ENCODE measurements at regions not wholly inside any gene's neighbourhood (a gene's known extent, or its start where the extent isn't known, plus 50 kb on each side); places are given as distances from the start of the nearest gene placed in this dataset.
"Not testable (repeated sequence)": the region's sequence is repeated elsewhere in the genome, so short reads cannot be mapped to it uniquely, and the experiment has no call there.

DNA sequence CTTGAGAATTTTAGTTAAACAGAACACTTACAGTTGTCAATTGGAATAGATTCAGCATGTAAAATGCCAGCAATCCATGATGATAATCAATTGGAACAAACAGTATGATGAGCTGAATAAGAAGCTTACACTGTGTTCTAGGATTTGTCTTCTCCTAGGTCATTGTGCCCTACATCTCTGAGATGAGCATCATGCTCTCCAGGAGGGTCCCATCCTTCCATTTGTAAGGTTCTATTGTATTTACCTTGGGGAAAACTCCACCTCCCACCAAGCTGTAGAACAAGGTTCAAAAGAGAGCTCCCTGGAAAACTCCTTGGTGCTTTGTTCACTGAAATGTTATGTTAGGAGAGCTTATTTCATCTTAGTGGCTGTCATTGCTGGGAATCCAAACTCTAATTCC lies 60.8 kb downstream of the OR2B2 start:
- no peak overlapping the region for H3K4me3 ChIP-seq (replicated peaks in 1 of 3; ENCODE audit: insufficient read depth in 1 of 3, low read depth in 1 of 3, low read length in 3 of 3)
- H3K79me2 ChIP-seq (ENCODE audit: control insufficient read depth, insufficient read depth, low read length), result no peaks in the 10 kb centered on the region
- ChIA-PET POLR2A (interaction anchor here (0.8 kb wide), 1 partner anchor 43 kb away, joined by 3 read pairs; no protein-coding TSS in a partner anchor), CTCF (interaction anchor here (1.4 to 2.3 kb wide), 2 partner anchors 14 to 16 kb away, joined by 3 to 10 read pairs; a partner anchor contains a TSS)
- no TSS peak for BruUV-seq (replicated peaks)
- no peak overlapping the region for H2AFZ ChIP-seq (ENCODE audit: low read depth, low read length)
- no peak overlapping the region for H3K9ac ChIP-seq (replicated peaks; ENCODE audit: extremely low read depth, insufficient read depth, low read length)
- H3K27ac ChIP-seq (ENCODE audit: insufficient read depth, low read depth, low read length), result no peak overlapping the region
- no peak overlapping the region for H3K4me2 ChIP-seq (ENCODE audit: insufficient read depth, low read length)
- no peaks in the 10 kb centered on the region for H3K9me1 ChIP-seq (replicated peaks; ENCODE audit: control insufficient read depth, extremely low read depth, insufficient read depth, low read length)
- dilution Hi-C loops (cut with MboI; ENCODE audit: extremely low pct_ligation_motif_present, low sequenced_read_pairs), result no loop called here
- TF ChIP-seq FOS (IDR thresholded peaks at IDR 0.05; ENCODE audit: borderline replicate concordance, insufficient read depth, low read length) (no peak), GATA2 (IDR thresholded peaks at IDR 0.05; ENCODE audit: insufficient read depth, insufficient read length, low read depth, low read length) (no peak), POLR2AphosphoS5 (IDR thresholded peaks at IDR 0.05; ENCODE audit: insufficient read depth, low read depth, low read length) (no peak), JUN (IDR thresholded peaks at IDR 0.05; ENCODE audit: borderline replicate concordance, insufficient read depth, insufficient read length, low read depth) (no peak), MYC (IDR thresholded peaks at IDR 0.05; ENCODE audit: low read depth, low read length) (no peak), POLR2A (IDR thresholded peaks at IDR 0.05; ENCODE audit: low read depth, low read length) (no peak), EZH2 (IDR thresholded peaks at IDR 0.05; ENCODE audit: borderline replicate concordance, low read depth, low read length, severe bottlenecking) (no peak)
- TF ChIP-seq, protein P1, sequence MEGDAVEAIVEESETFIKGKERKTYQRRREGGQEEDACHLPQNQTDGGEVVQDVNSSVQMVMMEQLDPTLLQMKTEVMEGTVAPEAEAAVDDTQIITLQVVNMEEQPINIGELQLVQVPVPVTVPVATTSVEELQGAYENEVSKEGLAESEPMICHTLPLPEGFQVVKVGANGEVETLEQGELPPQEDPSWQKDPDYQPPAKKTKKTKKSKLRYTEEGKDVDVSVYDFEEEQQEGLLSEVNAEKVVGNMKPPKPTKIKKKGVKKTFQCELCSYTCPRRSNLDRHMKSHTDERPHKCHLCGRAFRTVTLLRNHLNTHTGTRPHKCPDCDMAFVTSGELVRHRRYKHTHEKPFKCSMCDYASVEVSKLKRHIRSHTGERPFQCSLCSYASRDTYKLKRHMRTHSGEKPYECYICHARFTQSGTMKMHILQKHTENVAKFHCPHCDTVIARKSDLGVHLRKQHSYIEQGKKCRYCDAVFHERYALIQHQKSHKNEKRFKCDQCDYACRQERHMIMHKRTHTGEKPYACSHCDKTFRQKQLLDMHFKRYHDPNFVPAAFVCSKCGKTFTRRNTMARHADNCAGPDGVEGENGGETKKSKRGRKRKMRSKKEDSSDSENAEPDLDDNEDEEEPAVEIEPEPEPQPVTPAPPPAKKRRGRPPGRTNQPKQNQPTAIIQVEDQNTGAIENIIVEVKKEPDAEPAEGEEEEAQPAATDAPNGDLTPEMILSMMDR (IDR thresholded peaks at IDR 0.05; ENCODE audit: extremely low read depth in 1 of 2, insufficient read depth in 1 of 2, low read depth in 1 of 2, low read length in 2 of 2), result no peak
- TF ChIP-seq, protein P2, sequence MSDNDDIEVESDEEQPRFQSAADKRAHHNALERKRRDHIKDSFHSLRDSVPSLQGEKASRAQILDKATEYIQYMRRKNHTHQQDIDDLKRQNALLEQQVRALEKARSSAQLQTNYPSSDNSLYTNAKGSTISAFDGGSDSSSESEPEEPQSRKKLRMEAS (IDR thresholded peaks at IDR 0.05; ENCODE audit: insufficient read depth, insufficient read length), result no peak
- H4K20me1 ChIP-seq (replicated peaks; ENCODE audit: control insufficient read depth, extremely low read depth, insufficient read depth, low read length), result no peaks in the 10 kb centered on the region
- no peaks in the 10 kb centered on the region for H3K4me1 ChIP-seq (ENCODE audit: control insufficient read depth, extremely low read depth, insufficient read depth, low read length)
- H3K27me3 ChIP-seq (ENCODE audit: control insufficient read depth in 2 of 2, insufficient read depth in 2 of 2, low read length in 2 of 2), result peaks cover 17 to 18% of the 10 kb centered on the region in 2 experiments
- H3K36me3 ChIP-seq (ENCODE audit: control insufficient read depth in 2 of 2, extremely low read depth in 1 of 2, insufficient read depth in 2 of 2, low read length in 2 of 2), result no peaks in the 10 kb centered on the region
- FAIRE-seq (no peak), DNase-seq (ENCODE audit: low read depth, low spot score) (no peak)
- H3K9me3 ChIP-seq (replicated peaks; ENCODE audit: control insufficient read depth, insufficient read depth, low read length), result no peaks in the 10 kb centered on the region
- intact Hi-C loops (cut with micrococcal nuclease), result loop anchor here (1.0 kb wide), 1 partner anchor 10 kb away; no protein-coding TSS in a partner anchor

DNA sequence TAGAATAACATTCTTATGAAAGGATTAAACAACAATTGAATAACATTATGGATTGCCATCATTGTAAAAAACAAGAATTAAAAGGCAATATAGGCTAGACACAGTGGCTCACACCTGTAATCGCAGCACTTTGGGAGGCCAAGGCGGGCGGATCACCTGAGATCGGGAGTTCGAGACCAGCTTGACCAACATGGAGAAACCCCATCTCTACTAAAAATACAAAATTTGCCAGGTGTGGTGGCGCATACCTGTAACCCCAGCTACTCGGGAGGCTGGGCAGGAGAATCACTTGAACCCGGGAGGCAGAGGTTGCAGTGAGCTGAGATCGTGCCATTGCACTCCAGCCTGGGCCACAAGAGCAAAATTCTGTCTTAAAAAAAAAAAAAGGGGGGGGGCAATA lies 63.2 kb downstream of the OR2B2 start:
- H3K79me2 ChIP-seq (ENCODE audit: control insufficient read depth, insufficient read depth, low read length); BruUV-seq (replicated peaks): not testable (repeated sequence)

More for the DNA sequence above, 63.2 kb downstream of the OR2B2 start:
- POLR2A ChIA-PET, result interaction anchor here (0.6 to 0.7 kb wide), 2 partner anchors 17 to 1431 kb away, joined by 4 to 8 read pairs; no protein-coding TSS in a partner anchor
- FAIRE-seq; H3K9me3 ChIP-seq (replicated peaks; ENCODE audit: control insufficient read depth, insufficient read depth, low read length); H3K9ac ChIP-seq (replicated peaks; ENCODE audit: extremely low read depth, insufficient read depth, low read length); H3K36me3 ChIP-seq (ENCODE audit: control insufficient read depth in 2 of 2, extremely low read depth in 1 of 2, insufficient read depth in 2 of 2, low read length in 2 of 2); H3K4me1 ChIP-seq (ENCODE audit: control insufficient read depth, extremely low read depth, insufficient read depth, low read length); H2AFZ ChIP-seq (ENCODE audit: low read depth, low read length); H3K4me2 ChIP-seq (ENCODE audit: insufficient read depth, low read length); dilution Hi-C loops (cut with MboI; ENCODE audit: extremely low pct_ligation_motif_present, low sequenced_read_pairs); CTCF ChIA-PET; H3K27ac ChIP-seq (ENCODE audit: insufficient read depth, low read depth, low read length); H3K9me1 ChIP-seq (replicated peaks; ENCODE audit: control insufficient read depth, extremely low read depth, insufficient read depth, low read length); intact Hi-C loops (cut with micrococcal nuclease); H3K4me3 ChIP-seq (replicated peaks in 1 of 3; ENCODE audit: insufficient read depth in 1 of 3, low read depth in 1 of 3, low read length in 3 of 3); H4K20me1 ChIP-seq (replicated peaks; ENCODE audit: control insufficient read depth, extremely low read depth, insufficient read depth, low read length); DNase-seq (ENCODE audit: low read depth, low spot score): not testable (repeated sequence)
- peaks cover 18 to 19% of the 10 kb centered on the region in 2 experiments for H3K27me3 ChIP-seq (ENCODE audit: control insufficient read depth in 2 of 2, insufficient read depth in 2 of 2, low read length in 2 of 2)

All from endothelial cell of umbilical vein (primary cell).